B cell (primary cell): ENCODE measurements at regions not wholly inside any gene's neighbourhood (a gene's known extent, or its start where the extent isn't known, plus 50 kb on each side); places are given as distances from the start of the nearest gene placed in this dataset.

Experiments
- ATAC-seq: fragments of 200-7000 bp; cut with Tn5 transposase; one replicate; pipeline ENCODE4 v1.10.0; 2021; ENCODE audit warnings: low read depth, mild to moderate bottlenecking, moderate number of reproducible peaks, moderate library complexity
- CTCF ChIA-PET: fragments of 350-600 bp; sonication (Branson Sonifier 250); formaldehyde crosslinking; loops from one replicate; lab custom pipeline; 2021; ENCODE audit warnings: antibody characterized with exemption, inconsistent platforms; lab: Charles Lee
- POLR2A ChIA-PET: fragments of 350-600 bp; sonication (Branson Sonifier 250); formaldehyde crosslinking; loops from one replicate; lab custom pipeline; 2021; ENCODE audit warnings: antibody characterized with exemption; lab: Charles Lee
- DNase-seq: peaks from one replicate; pipeline ENCODE4 v3.0.0; 2013
- H2AFZ ChIP-seq: 2 replicates; pipeline ENCODE4 v1.6.1; 2012; ENCODE audit warnings: mild to moderate bottlenecking, low read depth, low read length; ENCODE audit not compliant: insufficient read depth, poor library complexity, severe bottlenecking
- H3K27ac ChIP-seq, 2 donors: 1 replicate in 1 of 2; 2 replicates in 1 of 2; pipeline ENCODE4 v1.5.1; 2012 to 2013; ENCODE audit warnings: low read length in 2 of 2, mild to moderate bottlenecking in 2 of 2, moderate library complexity in 1 of 2
- H3K27me3 ChIP-seq, 4 experiments: fragments of 200-600 bp in 1 of 4; sonication (generic) in 1 of 4; replicated peaks in 1 of 4; 1 replicate in 2 of 4; 2 replicates in 2 of 4; pipeline versions ENCODE4 v1.6.1 to v1.7.0; 2013 to 2016; ENCODE audit warnings: low read length in 3 of 4, mild to moderate bottlenecking in 2 of 4, mixed read lengths in 1 of 4, moderate library complexity in 1 of 4; ENCODE audit not compliant: insufficient read depth in 4 of 4, control insufficient read depth in 3 of 4; ENCODE audit errors: control extremely low read depth in 1 of 4
- H3K36me3 ChIP-seq, 2 experiments: replicated peaks in 1 of 2; 1 replicate in 1 of 2; 2 replicates in 1 of 2; pipeline versions ENCODE4 v1.6.1 to v1.7.1; 2013; ENCODE audit warnings: low read length in 1 of 2; ENCODE audit not compliant: insufficient read depth in 2 of 2, control insufficient read depth in 1 of 2; ENCODE audit errors: control extremely low read depth in 1 of 2, extremely low read depth in 1 of 2
- H3K4me1 ChIP-seq, 2 donors: fragments of 200-600 bp in 1 of 2; sonication (generic) in 1 of 2; 1 replicate in 1 of 2; 2 replicates in 1 of 2; pipeline versions ENCODE4 v1.5.1 to v1.6.1; 2013 to 2017; ENCODE audit warnings: low read length in 2 of 2; ENCODE audit not compliant: control insufficient read depth in 2 of 2, insufficient read depth in 2 of 2
- H3K4me2 ChIP-seq: replicated peaks from 2 replicates; pipeline ENCODE3; 2012; ENCODE audit warnings: mild to moderate bottlenecking, low read depth, low read length; ENCODE audit not compliant: poor library complexity, severe bottlenecking
- H3K4me3 ChIP-seq, 5 experiments: fragments of 200-600 bp in 1 of 5; sonication (generic) in 1 of 5; 1 replicate in 3 of 5; 2 replicates in 2 of 5; pipeline versions ENCODE4 v1.5.1 to v1.7.0; 2011 to 2016; ENCODE audit warnings: low read length in 4 of 5, mild to moderate bottlenecking in 4 of 5, low read depth in 2 of 5, control low read depth in 1 of 5, moderate library complexity in 1 of 5; ENCODE audit not compliant: insufficient read depth in 1 of 5; ENCODE audit errors: control extremely low read depth in 1 of 5, extremely low read depth in 1 of 5
- H3K79me2 ChIP-seq: fragments of 200-600 bp; sonication (generic); one replicate; pipeline ENCODE4 v1.6.0; 2016; ENCODE audit warnings: low read length; ENCODE audit not compliant: control insufficient read depth, insufficient read depth
- H3K9ac ChIP-seq: fragments of 200-600 bp; sonication (generic); 2 replicates; pipeline ENCODE4 v1.6.1; 2017; ENCODE audit warnings: mild to moderate bottlenecking, low read length, moderate library complexity
- H3K9me3 ChIP-seq, 3 donors: one replicate each; pipeline versions ENCODE4 v1.6.1 to v1.7.1; 2013; ENCODE audit warnings: low read length in 2 of 3; ENCODE audit not compliant: control insufficient read depth in 2 of 3, insufficient read depth in 1 of 3; ENCODE audit errors: control extremely low read depth in 1 of 3
- H4K20me1 ChIP-seq: 2 replicates; pipeline ENCODE4 v1.6.0; 2012; ENCODE audit warnings: mild to moderate bottlenecking, low read length; ENCODE audit not compliant: insufficient read depth, control insufficient read depth, poor library complexity, severe bottlenecking
- H3K27ac Mint-ChIP-seq: one replicate; pipeline ENCODE4 v1.8.0; 2021; ENCODE audit warnings: mixed read lengths
- H3K27me3 Mint-ChIP-seq: one replicate; pipeline ENCODE4 v1.8.0; 2021; ENCODE audit warnings: mixed read lengths
- H3K4me1 Mint-ChIP-seq: one replicate; pipeline ENCODE4 v1.8.0; 2021; ENCODE audit warnings: mixed read lengths
- H3K4me3 Mint-ChIP-seq: one replicate; pipeline ENCODE4 v1.8.0; 2021; ENCODE audit warnings: mixed read lengths
- H3K9me3 Mint-ChIP-seq: one replicate; pipeline ENCODE4 v1.8.0; 2022; ENCODE audit warnings: mixed read lengths; ENCODE audit not compliant: insufficient read depth
- CTCF ChIP-seq: fragments of 200-600 bp; IDR thresholded peaks from one replicate; pipeline ENCODE4 v1.8.0; 2022; ENCODE audit warnings: antibody characterized with exemption, mild to moderate bottlenecking
- EZH2 ChIP-seq: IDR thresholded peaks from 2 replicates; pipeline ENCODE4 v1.6.1; 2012; ENCODE audit warnings: borderline replicate concordance, low read depth, mild to moderate bottlenecking, moderate library complexity, low read length; ENCODE audit not compliant: insufficient read depth, poor library complexity, severe bottlenecking
- WGBS: methylation state at CpG from one replicate; pipeline ENCODE4 v1.1.5; 2013; ENCODE audit warnings: missing lambda C conversion rate; ENCODE audit not compliant: insufficient coverage; 5-methylcytosine and 5-hydroxymethylcytosine counted together
- intact Hi-C: fragments of 100-400 bp; cut with micrococcal nuclease; formaldehyde crosslinking; loops from one replicate; pipeline ENCODE4 v1.10.0; 2022

GRCh38 chr3:19013879-19014278, 134.4 kb upstream of the KCNH8 start:
- Histone ChIP-seq H3K36me3 (no peaks in the 10 kb centered on the region), H2AFZ (no peak overlapping the region), H3K4me2 (no peak overlapping the region), H3K27me3 (no peaks in the 10 kb centered on the region), H3K9me3 (no peaks in the 10 kb centered on the region), H3K9ac (no peak overlapping the region), H3K27ac (no peak overlapping the region), H3K4me1 (no peaks in the 10 kb centered on the region), H3K79me2 (no peaks in the 10 kb centered on the region), H4K20me1 (no peaks in the 10 kb centered on the region), H3K4me3 (no peak overlapping the region)
- TF ChIP-seq EZH2 (no peak), CTCF (no peak)
- Mint-ChIP-seq H3K4me3 (no peak overlapping the region), H3K27ac (no peak overlapping the region), H3K27me3 (no peaks in the 10 kb centered on the region), H3K4me1 (no peaks in the 10 kb centered on the region), H3K9me3 (no peaks in the 10 kb centered on the region)
- intact Hi-C loops: no loop called here
- POLR2A ChIA-PET: no interaction called here
- DNase-seq (no peak), ATAC-seq (no peak)
- WGBS: 60% methylated on average over 1 of the region's 1 CpG
- CTCF ChIA-PET: no interaction called here

GRCh38 chr3:19012846-19013245, 135.5 kb upstream of the KCNH8 start:
- Histone ChIP-seq H3K4me3 (no peak overlapping the region), H3K36me3 (no peaks in the 10 kb centered on the region), H3K27me3 (no peaks in the 10 kb centered on the region), H3K4me1 (no peaks in the 10 kb centered on the region), H4K20me1 (no peaks in the 10 kb centered on the region), H2AFZ (no peak overlapping the region), H3K79me2 (no peaks in the 10 kb centered on the region), H3K4me2 (no peak overlapping the region), H3K9ac (no peak overlapping the region), H3K27ac (no peak overlapping the region), H3K9me3 (no peaks in the 10 kb centered on the region)
- intact Hi-C loops: no loop called here
- Mint-ChIP-seq H3K4me1 (no peaks in the 10 kb centered on the region), H3K27ac (no peak overlapping the region), H3K9me3 (no peaks in the 10 kb centered on the region), H3K4me3 (no peak overlapping the region), H3K27me3 (no peaks in the 10 kb centered on the region)
- ATAC-seq (no peak), DNase-seq (no peak)
- ChIA-PET POLR2A (no interaction called here), CTCF (no interaction called here)
- TF ChIP-seq EZH2 (no peak), CTCF (no peak)
- WGBS: no CpG with 5 or more reads among the region's 3 CpGs
